ENCODE measurements at regions not wholly inside any gene's neighbourhood (a gene's known extent, or its start where the extent isn't known, plus 50 kb on each side); places are given as distances from the start of the nearest gene placed in this dataset.

DNA sequence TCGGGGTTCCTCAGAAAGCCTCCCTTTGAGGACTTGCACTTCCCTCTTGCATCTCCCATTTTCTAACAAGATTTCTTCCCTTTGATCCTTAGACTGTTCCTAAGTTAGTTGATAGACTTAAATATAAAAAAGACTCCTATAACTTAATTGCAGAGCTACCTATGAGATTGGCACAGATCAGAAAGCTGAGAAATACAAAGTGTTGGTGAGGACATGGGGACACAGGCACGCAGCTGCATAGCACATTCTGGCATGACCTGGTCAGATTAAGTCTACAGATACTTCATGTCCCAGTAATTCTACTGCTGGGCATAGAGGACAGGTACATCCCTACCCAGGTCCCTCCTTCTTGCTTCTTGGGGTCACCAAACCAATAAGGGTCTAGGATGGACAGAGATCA lies 141.7 kb upstream of the LHX5 start:
- no peak overlapping the region for H3K9ac ChIP-seq (ENCODE audit: low read length)
- H3K36me3 ChIP-seq (ENCODE audit: low read length), result no peaks in the 10 kb centered on the region
- no peaks in the 10 kb centered on the region for H3K79me2 ChIP-seq (ENCODE audit: insufficient read depth, low read length)
- TF ChIP-seq, protein P1, sequence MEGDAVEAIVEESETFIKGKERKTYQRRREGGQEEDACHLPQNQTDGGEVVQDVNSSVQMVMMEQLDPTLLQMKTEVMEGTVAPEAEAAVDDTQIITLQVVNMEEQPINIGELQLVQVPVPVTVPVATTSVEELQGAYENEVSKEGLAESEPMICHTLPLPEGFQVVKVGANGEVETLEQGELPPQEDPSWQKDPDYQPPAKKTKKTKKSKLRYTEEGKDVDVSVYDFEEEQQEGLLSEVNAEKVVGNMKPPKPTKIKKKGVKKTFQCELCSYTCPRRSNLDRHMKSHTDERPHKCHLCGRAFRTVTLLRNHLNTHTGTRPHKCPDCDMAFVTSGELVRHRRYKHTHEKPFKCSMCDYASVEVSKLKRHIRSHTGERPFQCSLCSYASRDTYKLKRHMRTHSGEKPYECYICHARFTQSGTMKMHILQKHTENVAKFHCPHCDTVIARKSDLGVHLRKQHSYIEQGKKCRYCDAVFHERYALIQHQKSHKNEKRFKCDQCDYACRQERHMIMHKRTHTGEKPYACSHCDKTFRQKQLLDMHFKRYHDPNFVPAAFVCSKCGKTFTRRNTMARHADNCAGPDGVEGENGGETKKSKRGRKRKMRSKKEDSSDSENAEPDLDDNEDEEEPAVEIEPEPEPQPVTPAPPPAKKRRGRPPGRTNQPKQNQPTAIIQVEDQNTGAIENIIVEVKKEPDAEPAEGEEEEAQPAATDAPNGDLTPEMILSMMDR (IDR thresholded peaks at IDR 0.05; ENCODE audit: insufficient read depth, low read length, poor library complexity, severe bottlenecking), result no peak
- no peak for TF ChIP-seq EZH2phosphoT487 (conservative IDR thresholded peaks at IDR 0.05; ENCODE audit: low read length)
- H3F3A ChIP-seq (ENCODE audit: insufficient read depth), result no peaks in the 10 kb centered on the region
- no peak overlapping the region for H3K4me2 ChIP-seq (ENCODE audit: low read depth, low read length, poor library complexity, severe bottlenecking)
- H3K9me2 ChIP-seq (replicated peaks; ENCODE audit: insufficient read depth, low read length), result no peaks in the 10 kb centered on the region
- H3K27me3 ChIP-seq (ENCODE audit: low read length), result no peaks in the 10 kb centered on the region; the same call in 1 of the 2 replicates
- no peak overlapping the region for H2AFZ ChIP-seq (ENCODE audit: low read depth, low read length, severe bottlenecking)
- no peak overlapping the region for H3K27ac ChIP-seq (ENCODE audit: low read depth, low read length)
- no peaks in the 10 kb centered on the region for H3K9me3 ChIP-seq (ENCODE audit: insufficient read depth, low read length)
- no peaks in the 10 kb centered on the region for H4K20me1 ChIP-seq (ENCODE audit: low read depth, low read length)
- H3K4me3 ChIP-seq (ENCODE audit: insufficient read depth, low read length, poor library complexity, severe bottlenecking), result no peak overlapping the region

DNA sequence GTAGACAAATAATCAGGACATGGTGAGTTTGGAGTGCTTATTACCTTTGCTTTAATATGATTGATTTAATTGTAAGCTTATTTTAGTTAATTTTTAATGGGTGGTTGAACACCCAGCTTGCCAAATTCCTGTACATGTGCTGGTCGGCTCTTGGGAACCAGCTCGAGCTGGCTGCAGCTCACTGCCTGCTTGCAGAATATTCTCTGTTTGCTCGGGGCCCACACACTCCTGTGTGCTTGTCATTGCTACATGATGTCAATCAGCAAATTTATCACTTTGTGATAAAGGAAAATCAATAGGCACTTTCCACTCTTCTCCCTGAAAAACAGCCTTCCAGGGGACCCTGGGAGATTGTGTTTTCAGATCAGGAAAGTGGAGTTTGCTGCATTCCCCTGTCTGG lies 141.1 kb upstream of the LHX5 start:
- Histone ChIP-seq H3K4me2 (ENCODE audit: low read depth, low read length, poor library complexity, severe bottlenecking) (no peak overlapping the region), H3K9ac (ENCODE audit: low read length) (no peak overlapping the region), H2AFZ (ENCODE audit: low read depth, low read length, severe bottlenecking) (no peak overlapping the region), H3K9me3 (ENCODE audit: insufficient read depth, low read length) (no peaks in the 10 kb centered on the region), H3K79me2 (ENCODE audit: insufficient read depth, low read length) (no peaks in the 10 kb centered on the region), H3K27me3 (ENCODE audit: low read length) (no peaks in the 10 kb centered on the region; the same call in 1 of the 2 replicates), H3K9me2 (replicated peaks; ENCODE audit: insufficient read depth, low read length) (no peaks in the 10 kb centered on the region), H3K4me3 (ENCODE audit: insufficient read depth, low read length, poor library complexity, severe bottlenecking) (no peak overlapping the region), H4K20me1 (ENCODE audit: low read depth, low read length) (no peaks in the 10 kb centered on the region), H3F3A (ENCODE audit: insufficient read depth) (no peaks in the 10 kb centered on the region), H3K27ac (ENCODE audit: low read depth, low read length) (no peak overlapping the region), H3K36me3 (ENCODE audit: low read length) (no peaks in the 10 kb centered on the region)
- no peak for TF ChIP-seq EZH2phosphoT487 (conservative IDR thresholded peaks at IDR 0.05; ENCODE audit: low read length)

- no peaks in the 10 kb centered on the region for H3K79me2 ChIP-seq (ENCODE audit: insufficient read depth, low read length)
- no peaks in the 10 kb centered on the region for H3K9me2 ChIP-seq (replicated peaks; ENCODE audit: insufficient read depth, low read length)
- no peak overlapping the region for H2AFZ ChIP-seq (ENCODE audit: low read depth, low read length, severe bottlenecking)
- H3K4me2 ChIP-seq (ENCODE audit: low read depth, low read length, poor library complexity, severe bottlenecking), result no peak overlapping the region
- H3K27ac ChIP-seq (ENCODE audit: low read depth, low read length), result no peak overlapping the region
- TF ChIP-seq, protein P1 (IDR thresholded peaks at IDR 0.05; ENCODE audit: insufficient read depth, low read length, poor library complexity, severe bottlenecking), result no peak
- no peak for TF ChIP-seq EZH2phosphoT487 (conservative IDR thresholded peaks at IDR 0.05; ENCODE audit: low read length)
- H3K9ac ChIP-seq (ENCODE audit: low read length), result no peak overlapping the region
- no peak overlapping the region for H3K4me3 ChIP-seq (ENCODE audit: insufficient read depth, low read length, poor library complexity, severe bottlenecking)
- H3K27me3 ChIP-seq (ENCODE audit: low read length), result no peaks in the 10 kb centered on the region; the same call in 1 of the 2 replicates
- H3K9me3 ChIP-seq (ENCODE audit: insufficient read depth, low read length), result no peaks in the 10 kb centered on the region
- no peaks in the 10 kb centered on the region for H3K36me3 ChIP-seq (ENCODE audit: low read length)
- no peaks in the 10 kb centered on the region for H4K20me1 ChIP-seq (ENCODE audit: low read depth, low read length)
- H3F3A ChIP-seq (ENCODE audit: insufficient read depth), result no peaks in the 10 kb centered on the region
Measured at GRCh38 chr12:113612076-113612728, 140.5 kb upstream of the LHX5 start.

DNA sequence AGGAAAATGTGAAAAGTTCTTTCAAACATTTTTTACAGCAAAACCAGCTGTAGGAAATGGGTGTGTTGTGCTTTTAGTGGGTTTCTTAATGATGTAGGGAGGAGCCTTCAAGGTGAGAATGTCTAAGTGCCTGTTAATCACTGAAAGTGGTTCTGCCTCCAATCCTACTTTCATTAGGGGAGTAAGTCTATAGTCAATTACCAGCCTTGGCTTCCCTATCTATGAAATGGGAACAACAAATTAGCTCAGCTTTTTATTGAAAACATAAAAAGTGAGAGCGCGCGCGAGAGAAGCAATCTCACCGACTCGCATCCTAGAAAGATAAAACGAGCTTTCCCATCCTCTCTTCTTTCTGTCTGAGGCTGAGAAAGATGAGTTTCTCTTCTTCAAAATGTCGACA lies 140.0 kb upstream of the LHX5 start:
- Histone ChIP-seq H4K20me1 (ENCODE audit: low read depth, low read length) (no peaks in the 10 kb centered on the region), H3F3A (ENCODE audit: insufficient read depth) (no peaks in the 10 kb centered on the region), H3K79me2 (ENCODE audit: insufficient read depth, low read length) (no peaks in the 10 kb centered on the region), H3K9me2 (replicated peaks; ENCODE audit: insufficient read depth, low read length) (no peaks in the 10 kb centered on the region), H3K9me3 (ENCODE audit: insufficient read depth, low read length) (no peaks in the 10 kb centered on the region), H3K27me3 (ENCODE audit: low read length) (no peaks in the 10 kb centered on the region; the same call in 1 of the 2 replicates), H3K36me3 (ENCODE audit: low read length) (no peaks in the 10 kb centered on the region), H3K4me2 (ENCODE audit: low read depth, low read length, poor library complexity, severe bottlenecking) (no peak overlapping the region), H2AFZ (ENCODE audit: low read depth, low read length, severe bottlenecking) (no peak overlapping the region), H3K9ac (ENCODE audit: low read length) (no peak overlapping the region), H3K27ac (ENCODE audit: low read depth, low read length) (no peak overlapping the region), H3K4me3 (ENCODE audit: insufficient read depth, low read length, poor library complexity, severe bottlenecking) (no peak overlapping the region)
- no peak for TF ChIP-seq EZH2phosphoT487 (conservative IDR thresholded peaks at IDR 0.05; ENCODE audit: low read length)
- TF ChIP-seq, protein P1 (IDR thresholded peaks at IDR 0.05; ENCODE audit: insufficient read depth, low read length, poor library complexity, severe bottlenecking), result no peak

All from SU-DHL-6 (cell line).